Bone marrow (tissue), 2 donors: ENCODE measurements at regions not wholly inside any gene's neighbourhood (a gene's known extent, or its start where the extent isn't known, plus 50 kb on each side); places are given as distances from the start of the nearest gene placed in this dataset.

Source experiments
- DNase-seq, 2 donors: peaks; one replicate each; lab custom pipeline; 2025; lab: John Stamatoyannopoulos, UW

DNA sequence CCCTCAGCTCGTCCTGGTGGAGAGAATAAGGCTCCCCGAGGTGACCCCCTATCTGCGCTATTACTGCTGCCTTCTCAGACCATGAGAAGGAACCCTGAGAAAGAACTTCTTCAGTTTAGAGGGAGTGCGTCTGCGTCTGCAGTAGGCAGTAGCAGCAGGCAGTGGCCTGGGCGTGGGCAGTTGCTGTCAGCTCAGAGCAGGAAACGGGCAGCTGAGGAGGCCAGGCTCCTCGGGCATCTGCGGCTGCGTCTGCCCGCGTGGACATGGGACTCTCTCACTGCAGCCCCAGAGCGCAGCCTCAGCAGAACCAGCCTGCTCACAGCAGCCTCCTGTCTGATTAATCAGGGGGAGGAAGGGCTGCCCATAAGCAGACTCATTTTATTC, 49.8 kb upstream of the FCN1 start:
- DNase-seq = no peak

- DNase-seq = no peak
These were observed 50.5 kb upstream of the FCN1 start for GRCh38 chr9:134968011-134968822.

DNA sequence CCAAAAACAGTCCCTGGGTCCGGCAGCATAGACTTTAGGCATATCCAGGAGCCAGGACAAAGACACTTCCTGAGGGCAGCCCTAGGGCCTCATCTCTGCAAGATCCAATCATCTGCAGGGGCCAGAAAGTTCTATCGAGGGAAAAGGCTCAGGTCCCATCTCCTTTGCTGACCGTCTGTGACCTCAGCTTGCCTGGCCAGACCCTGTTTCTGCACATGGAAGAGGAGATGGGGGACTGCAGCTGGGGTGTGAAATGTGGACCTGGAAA, 51.0 kb upstream of the FCN1 start:
- no peak for DNase-seq

DNA sequence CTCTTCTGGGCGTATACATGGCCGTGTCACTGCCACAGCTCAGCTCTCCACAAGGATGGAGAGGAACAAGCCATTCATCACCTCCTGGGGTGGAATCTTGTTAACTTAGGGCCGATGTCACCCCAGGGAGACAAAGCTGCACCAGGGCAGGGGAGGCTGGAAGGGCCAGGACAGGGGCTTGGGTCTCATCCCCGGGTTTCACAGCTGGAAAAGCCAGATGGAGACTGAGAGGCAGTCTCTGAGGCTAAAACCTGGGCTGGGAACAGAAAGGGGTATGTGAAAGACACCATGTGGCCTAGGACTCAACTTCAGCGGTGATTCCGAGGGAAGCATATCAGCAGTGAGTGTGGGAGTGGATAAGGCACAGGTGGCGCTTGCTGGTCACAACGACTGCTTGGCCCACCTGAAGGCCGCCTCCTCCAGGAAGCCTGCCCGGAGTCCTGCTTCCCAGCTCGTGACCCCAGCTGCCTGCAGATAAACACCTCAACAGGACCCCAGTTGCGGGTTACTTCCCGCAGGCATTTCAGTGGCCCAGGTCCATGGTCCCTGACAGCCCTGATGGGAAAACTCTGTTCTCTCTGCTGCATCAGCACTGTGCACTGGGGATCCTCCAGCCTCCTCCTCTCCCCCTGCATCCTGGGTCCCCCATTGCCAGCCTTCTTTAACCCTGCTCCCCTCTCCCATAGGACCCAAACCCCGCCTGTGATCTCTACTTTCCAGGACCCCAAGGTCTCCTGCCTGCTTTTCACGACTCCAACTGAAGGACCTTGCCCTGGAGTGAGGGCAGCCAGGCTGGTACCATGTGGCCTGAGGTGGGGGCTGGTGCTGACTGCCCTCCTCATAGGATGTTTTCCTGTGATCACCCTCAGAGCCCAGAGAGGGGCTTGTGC, 51.7 kb upstream of the FCN1 start:
- DNase-seq = no peak

DNA sequence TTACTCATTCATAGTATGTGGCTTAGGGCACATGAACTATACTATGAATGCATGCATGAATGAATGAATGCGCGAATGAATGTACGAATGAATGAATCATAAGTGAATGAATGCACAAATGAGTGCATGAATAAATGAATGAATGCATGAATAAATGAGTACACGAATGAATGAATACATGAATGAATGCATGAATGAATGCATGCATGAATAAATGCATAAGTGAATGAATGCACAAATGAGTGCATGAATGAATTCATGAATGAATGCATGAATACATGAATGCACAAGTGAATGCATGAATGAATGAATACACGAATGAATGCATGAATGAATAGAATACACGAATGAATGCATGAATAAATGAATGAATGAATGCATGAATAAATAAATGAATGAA, 52.5 kb upstream of the FCN1 start:
- DNase-seq = no peak

DNA sequence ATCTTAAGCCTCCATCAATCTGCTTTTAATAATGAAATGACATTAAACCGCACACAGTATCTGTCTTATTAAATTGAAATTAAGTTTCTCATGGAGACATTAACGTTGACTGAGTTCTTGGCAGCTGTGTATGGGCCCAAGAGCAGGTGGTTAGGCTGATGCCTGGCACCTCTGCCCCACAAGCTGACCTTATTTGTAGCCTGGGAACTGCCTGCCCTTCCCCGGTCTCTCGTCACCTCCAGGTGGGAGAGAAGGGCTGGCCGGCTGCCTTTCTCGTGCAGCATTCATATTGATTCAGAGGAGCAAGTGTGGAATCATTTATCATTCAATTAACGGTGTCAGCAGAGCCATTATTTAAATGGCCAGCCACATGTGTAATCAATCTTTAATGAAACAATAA, 53.0 kb upstream of the FCN1 start:
- no peak for DNase-seq

GRCh38 chr9:134971196-134971595, 53.5 kb upstream of the FCN1 start:
- no peak for DNase-seq

- DNase-seq = no peak
These were observed 54.0 kb upstream of the FCN1 start for GRCh38 chr9:134971696-134972095.

- DNase-seq = no peak
These were observed 54.4 kb upstream of the FCN1 start for GRCh38 chr9:134972140-134972539.

DNA sequence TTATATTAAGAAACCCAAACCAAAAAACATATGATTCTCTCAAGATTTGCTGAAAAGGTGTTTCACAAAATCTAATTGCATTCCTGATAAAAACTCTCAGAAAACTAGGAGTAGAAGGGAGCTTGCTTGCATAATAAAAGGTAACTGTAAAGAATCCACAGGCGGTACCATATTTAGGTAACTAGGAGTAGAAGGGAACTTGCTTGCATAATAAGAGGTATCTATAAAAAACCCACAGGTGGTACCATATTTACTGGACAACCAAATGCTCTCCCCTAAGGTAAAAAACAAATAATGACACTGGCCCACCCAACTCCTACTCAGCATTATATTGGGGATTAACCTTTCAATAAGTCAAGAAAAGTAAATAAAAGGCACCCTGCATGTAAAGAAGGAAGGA, 57.5 kb upstream of the FCN1 start:
- DNase-seq = no peak

DNA sequence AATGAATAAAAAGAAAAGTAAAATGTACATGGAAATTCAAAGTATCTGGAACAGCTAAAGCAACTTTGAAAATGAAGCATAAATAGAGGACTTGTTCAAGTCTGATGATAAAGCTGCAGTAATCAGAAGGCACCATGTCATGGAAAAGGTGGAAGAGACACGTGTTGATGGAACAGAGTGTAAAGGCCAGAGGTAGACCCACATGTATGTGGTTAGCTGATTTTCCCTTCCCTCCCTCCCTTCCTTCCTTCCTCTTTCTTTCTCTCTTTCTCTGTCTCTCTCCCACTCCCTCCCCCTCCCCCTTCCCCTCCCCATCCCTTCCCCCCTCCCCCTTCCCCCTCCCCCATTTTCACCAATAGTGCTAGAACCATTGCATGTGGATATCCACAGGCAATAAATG, 58.7 kb upstream of the FCN1 start:
- DNase-seq = no peak

GRCh38 chr9:134978272-134978671, 60.6 kb upstream of the FCN1 start:
- no peak for DNase-seq

DNA sequence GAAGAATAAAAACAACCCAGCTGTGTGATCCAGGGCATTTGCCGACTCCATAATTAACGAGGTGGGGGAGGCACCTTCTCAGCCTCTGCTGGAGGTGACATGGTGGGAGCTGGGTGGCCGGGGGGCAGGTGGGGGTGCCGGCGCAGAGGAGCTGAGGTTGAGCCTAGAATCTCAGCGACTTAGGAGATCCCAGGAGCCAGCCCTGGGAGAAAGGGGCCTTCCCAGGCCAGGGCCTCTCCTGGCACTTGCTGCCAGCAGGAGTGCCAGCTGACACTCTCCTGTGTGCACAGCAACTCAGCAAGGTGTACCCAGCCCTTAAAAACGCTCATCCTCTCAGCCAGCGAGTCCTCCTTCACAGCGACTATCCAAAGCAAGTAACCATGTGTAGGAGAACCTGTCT, 62.8 kb upstream of the FCN1 start:
- DNase-seq = no peak

GRCh38 chr9:134980991-134981390, 63.3 kb upstream of the FCN1 start:
- DNase-seq = no peak

- no peak for DNase-seq
These were observed 64.1 kb upstream of the FCN1 start for GRCh38 chr9:134981829-134982228.

- no peak for DNase-seq
These were observed 64.6 kb upstream of the FCN1 start for GRCh38 chr9:134982311-134982710.

DNA sequence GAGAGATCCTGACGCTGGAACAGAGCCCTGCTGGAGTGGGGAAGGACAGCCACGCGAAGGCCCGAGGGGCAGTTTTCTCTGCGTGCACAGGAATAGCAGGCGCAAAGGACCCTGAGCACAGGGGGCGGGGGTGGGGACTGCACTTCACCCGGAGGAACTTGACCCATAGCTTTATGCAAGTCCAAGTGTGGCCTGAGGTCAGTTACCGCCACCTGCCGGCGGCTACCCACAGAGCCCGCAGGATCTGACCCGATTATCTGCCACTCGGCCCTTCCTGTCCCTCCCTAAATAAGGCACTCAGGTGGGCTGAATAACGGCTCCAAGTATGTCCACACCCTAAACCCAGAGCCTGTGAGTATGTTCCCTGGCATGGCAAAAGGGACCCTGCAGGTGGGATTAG, 65.4 kb upstream of the FCN1 start:
- DNase-seq = peak in 1 of 2 donors; percentile 17

DNA sequence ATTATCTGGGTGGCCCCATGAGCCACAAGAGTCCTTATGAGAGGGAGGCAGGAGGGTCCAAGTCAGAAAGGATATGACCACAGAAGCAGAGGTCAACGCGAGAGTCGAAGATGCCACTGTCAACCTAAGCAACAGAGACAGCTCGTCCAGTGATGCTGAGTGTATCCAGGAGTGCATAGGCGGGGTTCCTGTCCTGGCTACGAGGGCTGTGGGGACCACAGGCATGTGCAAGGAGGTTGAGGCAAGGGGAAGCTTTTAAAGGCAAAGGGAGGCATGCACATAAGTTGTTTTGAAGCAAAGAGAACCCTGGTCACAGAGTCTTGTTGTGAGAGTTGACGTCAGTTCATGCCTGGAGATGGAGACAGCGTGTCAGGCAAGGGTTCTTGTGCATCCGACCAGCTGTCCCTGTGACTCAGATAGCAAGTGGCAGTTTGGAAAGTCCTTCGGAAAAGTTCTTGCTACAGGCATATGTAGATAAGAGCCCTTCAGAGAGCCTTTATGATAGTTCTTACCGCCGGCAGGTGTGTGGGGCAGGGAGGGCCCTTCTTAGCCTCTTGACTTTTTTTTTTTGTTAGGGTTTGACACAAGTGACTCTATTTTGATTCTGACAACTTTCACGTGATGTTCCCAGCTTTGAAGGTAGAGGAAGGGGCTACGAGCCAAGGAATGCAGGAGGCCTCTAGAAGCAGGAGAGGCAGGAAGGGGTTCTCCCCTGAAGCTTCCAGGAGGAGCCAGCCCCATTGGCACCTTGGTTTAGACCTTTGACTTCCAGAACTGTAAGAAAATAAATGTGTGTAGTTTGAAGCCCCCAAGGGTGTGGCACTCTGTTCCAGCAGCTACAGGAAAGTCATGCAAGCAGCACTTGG, 66.0 kb upstream of the FCN1 start:
- DNase-seq = no peak

DNA sequence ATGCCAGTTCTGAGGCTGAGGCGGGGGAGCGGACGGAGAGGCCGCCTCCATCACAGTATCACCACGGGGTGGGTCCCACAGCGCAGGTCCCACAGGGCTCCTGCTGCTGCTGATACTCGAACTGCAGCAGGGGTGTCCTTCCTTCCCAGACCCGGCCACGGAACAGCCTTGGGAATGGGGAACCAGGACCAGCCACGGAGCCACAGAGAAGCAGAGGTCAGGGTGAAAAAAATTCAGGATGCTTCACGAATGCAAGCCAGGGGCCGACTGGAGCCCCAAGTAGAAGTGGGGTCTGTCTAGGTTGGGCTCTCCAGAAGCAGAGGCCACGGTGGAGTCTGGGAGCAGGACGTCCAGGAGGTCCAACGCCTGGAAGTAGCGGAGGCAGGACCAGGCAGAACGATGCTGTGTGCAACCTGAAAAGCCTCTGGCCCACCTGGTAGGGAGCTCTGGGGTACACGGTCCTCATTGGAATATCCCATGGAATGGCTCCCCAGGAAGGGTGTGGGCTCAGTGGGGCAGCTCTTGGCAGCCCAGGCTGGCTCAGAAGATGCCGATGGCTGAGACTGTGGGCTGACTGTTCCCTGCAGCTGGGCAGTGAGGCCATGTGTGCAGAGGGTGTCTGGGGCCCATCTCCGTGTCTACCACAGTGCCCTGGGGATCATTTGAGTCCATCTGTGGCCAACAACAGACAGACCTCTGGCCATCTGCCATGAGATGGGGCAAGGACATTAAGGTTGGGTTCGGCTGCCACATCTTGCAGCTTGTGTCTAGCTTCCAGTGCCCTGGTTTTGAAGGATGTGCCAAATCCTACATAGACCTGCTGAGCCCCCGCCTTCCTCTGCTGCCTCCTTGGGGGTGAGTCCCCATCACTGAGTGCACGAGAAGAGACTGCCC, 66.9 kb upstream of the FCN1 start:
- DNase-seq = no peak

- no peak for DNase-seq
These were observed 67.7 kb upstream of the FCN1 start for GRCh38 chr9:134985451-134985850.

GRCh38 chr9:134986957-134987356, 69.2 kb upstream of the FCN1 start:
- DNase-seq = no peak

DNA sequence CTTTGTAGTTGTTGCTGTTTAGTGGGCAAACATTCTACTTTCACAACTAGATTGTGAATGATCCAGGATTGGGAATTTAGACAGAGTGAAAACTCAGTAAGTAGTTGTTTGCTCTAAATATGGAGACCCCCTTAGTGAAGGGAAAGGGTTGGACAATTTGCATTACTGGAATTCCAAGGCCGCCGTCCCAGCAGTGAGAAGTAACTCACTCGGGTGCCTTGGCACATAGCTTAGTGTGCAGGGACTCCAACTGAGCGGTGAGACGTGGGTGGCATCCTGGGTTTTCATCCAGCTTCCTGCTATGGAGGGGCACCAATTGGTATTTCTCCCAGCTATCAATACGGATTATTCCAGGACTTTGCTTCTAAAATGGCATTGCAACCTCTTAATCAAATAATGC, 69.7 kb upstream of the FCN1 start:
- DNase-seq = no peak
